Stimulated activated CD8-positive, alpha-beta memory T cell treated with anti-CD3 and anti-CD28 coated beads, Interleukin-12 subunit alpha, Interleukin-12 subunit beta, amount 100 ng/mL, for 1 hour (primary cell): ENCODE measurements at regions not wholly inside any gene's neighbourhood (a gene's known extent, or its start where the extent isn't known, plus 50 kb on each side); places are given as distances from the start of the nearest gene placed in this dataset.
"Not testable (repeated sequence)": the region's sequence is repeated elsewhere in the genome, so short reads cannot be mapped to it uniquely, and the experiment has no call there.

Experiments used
- DNase-seq: peaks from one replicate; pipeline ENCODE4 v3.0.0-alpha.2; 2020; ENCODE audit warnings: low read depth

- DNase-seq = no peak
Observed at GRCh38 chr6:11427091-11427722, 110.3 kb upstream of the TMEM170B start.

- DNase-seq = no peak
Observed at GRCh38 chr6:11426571-11426970, 111.0 kb upstream of the TMEM170B start.

GRCh38 chr6:11425876-11426275 lies 111.7 kb upstream of the TMEM170B start:
- no peak for DNase-seq

GRCh38 chr6:11425431-11425871 lies 112.1 kb upstream of the TMEM170B start:
- no peak for DNase-seq

GRCh38 chr6:11424395-11425034 lies 113.0 kb upstream of the TMEM170B start:
- no peak for DNase-seq

- no peak for DNase-seq
Observed at GRCh38 chr6:11423667-11424066, 113.9 kb upstream of the TMEM170B start.

GRCh38 chr6:11423072-11423471 lies 114.5 kb upstream of the TMEM170B start:
- DNase-seq = no peak

GRCh38 chr6:11419763-11420453 lies 117.6 kb upstream of the TMEM170B start:
- DNase-seq = no peak

GRCh38 chr6:11418290-11418905 lies 119.2 kb upstream of the TMEM170B start:
- no peak for DNase-seq

GRCh38 chr6:11416936-11417576 lies 120.5 kb upstream of the TMEM170B start:
- no peak for DNase-seq

GRCh38 chr6:11416099-11416935 lies 121.2 kb upstream of the TMEM170B start:
- DNase-seq = not testable (repeated sequence)

- DNase-seq = no peak
Observed at GRCh38 chr6:11415557-11415956, 122.0 kb upstream of the TMEM170B start.

GRCh38 chr6:11414176-11414963 lies 123.2 kb upstream of the TMEM170B start:
- no peak for DNase-seq

GRCh38 chr6:11413728-11414127 lies 123.8 kb upstream of the TMEM170B start:
- DNase-seq = no peak

- DNase-seq = no peak
Observed at GRCh38 chr6:11413117-11413687, 124.3 kb upstream of the TMEM170B start.

- no peak for DNase-seq
Observed at GRCh38 chr6:11412616-11413015, 124.9 kb upstream of the TMEM170B start.

- DNase-seq = no peak
Observed at GRCh38 chr6:11412011-11412424, 125.5 kb upstream of the TMEM170B start.

GRCh38 chr6:11411593-11411992 lies 126.0 kb upstream of the TMEM170B start:
- DNase-seq = no peak

- no peak for DNase-seq
Observed at GRCh38 chr6:11410539-11411307, 126.8 kb upstream of the TMEM170B start.
